ENCODE measurements at regions not wholly inside any gene's neighbourhood (a gene's known extent, or its start where the extent isn't known, plus 50 kb on each side); places are given as distances from the start of the nearest gene placed in this dataset.

DNA sequence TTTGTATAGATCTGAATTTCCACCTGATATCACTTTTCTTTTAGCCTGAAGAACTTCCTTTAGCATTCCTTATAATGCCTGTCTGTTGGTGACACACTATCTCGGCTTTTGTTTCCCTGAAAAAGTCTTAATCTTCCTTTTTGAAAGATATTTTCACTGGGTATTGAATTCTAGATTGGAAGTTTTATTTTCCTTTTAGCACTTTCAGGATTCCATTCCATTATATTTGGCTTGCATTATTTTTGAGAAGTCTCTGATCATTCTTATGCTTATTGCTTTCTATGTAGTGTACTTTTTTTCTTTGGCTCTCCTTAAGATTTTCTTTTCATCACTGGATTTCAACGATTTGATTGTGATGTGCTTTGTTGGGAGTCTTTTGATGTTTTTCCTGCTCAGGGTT, 510.7 kb downstream of the RWDD3 start:
- TF ChIP-seq, protein P1, sequence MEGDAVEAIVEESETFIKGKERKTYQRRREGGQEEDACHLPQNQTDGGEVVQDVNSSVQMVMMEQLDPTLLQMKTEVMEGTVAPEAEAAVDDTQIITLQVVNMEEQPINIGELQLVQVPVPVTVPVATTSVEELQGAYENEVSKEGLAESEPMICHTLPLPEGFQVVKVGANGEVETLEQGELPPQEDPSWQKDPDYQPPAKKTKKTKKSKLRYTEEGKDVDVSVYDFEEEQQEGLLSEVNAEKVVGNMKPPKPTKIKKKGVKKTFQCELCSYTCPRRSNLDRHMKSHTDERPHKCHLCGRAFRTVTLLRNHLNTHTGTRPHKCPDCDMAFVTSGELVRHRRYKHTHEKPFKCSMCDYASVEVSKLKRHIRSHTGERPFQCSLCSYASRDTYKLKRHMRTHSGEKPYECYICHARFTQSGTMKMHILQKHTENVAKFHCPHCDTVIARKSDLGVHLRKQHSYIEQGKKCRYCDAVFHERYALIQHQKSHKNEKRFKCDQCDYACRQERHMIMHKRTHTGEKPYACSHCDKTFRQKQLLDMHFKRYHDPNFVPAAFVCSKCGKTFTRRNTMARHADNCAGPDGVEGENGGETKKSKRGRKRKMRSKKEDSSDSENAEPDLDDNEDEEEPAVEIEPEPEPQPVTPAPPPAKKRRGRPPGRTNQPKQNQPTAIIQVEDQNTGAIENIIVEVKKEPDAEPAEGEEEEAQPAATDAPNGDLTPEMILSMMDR (IDR thresholded peaks at IDR 0.05) = no peak
- no peak for TF ChIP-seq ZFX (IDR thresholded peaks at IDR 0.05; ENCODE audit: borderline replicate concordance)
